Transverse colon (tissue), 4 donors: ENCODE measurements at regions not wholly inside any gene's neighbourhood (a gene's known extent, or its start where the extent isn't known, plus 50 kb on each side); places are given as distances from the start of the nearest gene placed in this dataset.

Source experiments
- DNase-seq: peaks from one replicate; pipeline ENCODE4 v3.0.0-alpha.2; 2019
- H3K27ac ChIP-seq, 4 donors: fragments of 200-600 bp; sonication (generic); 2 replicates each; pipeline ENCODE4 v1.5.1; 2016 to 2018; ENCODE audit warnings: inconsistent platforms in 4 of 4
- H3K27me3 ChIP-seq: fragments of 200-600 bp; sonication (generic); 2 replicates; pipeline ENCODE4 v1.5.1; 2017; ENCODE audit warnings: inconsistent platforms
- H3K36me3 ChIP-seq, 4 donors: fragments of 200-600 bp; sonication (generic); 2 replicates each; pipeline ENCODE4 v1.5.1; 2017 to 2019; ENCODE audit warnings: inconsistent platforms in 4 of 4
- H3K4me1 ChIP-seq, 4 donors: fragments of 200-600 bp; sonication (generic); 2 replicates each; pipeline ENCODE4 v1.5.1; 2017 to 2020; ENCODE audit warnings: inconsistent platforms in 4 of 4
- H3K4me3 ChIP-seq, 4 donors: fragments of 200-600 bp; sonication (generic); 1 replicate in 1 of 4; 2 replicates in 3 of 4; pipeline versions ENCODE4 v1.5.1 to v1.6.1; 2017 to 2019; ENCODE audit warnings: inconsistent platforms in 4 of 4
- H3K9me3 ChIP-seq, 2 donors: fragments of 200-600 bp; sonication (generic); 2 replicates each; pipeline ENCODE4 v1.5.1; 2017 to 2019; ENCODE audit warnings: inconsistent platforms in 2 of 2
- CTCF ChIP-seq, 5 experiments: fragments of 200-600 bp in 3 of 5; fragments of 450-650 bp in 2 of 5; sonication (generic) in 3 of 5; IDR thresholded peaks; 1 replicate in 2 of 5; 2 replicates in 3 of 5; pipeline ENCODE4 v1.5.1; 2016 to 2017; ENCODE audit warnings: antibody characterized with exemption in 5 of 5, inconsistent platforms in 3 of 5, mild to moderate bottlenecking in 2 of 5, moderate library complexity in 1 of 5
- EP300 ChIP-seq: sonication (generic); formaldehyde crosslinking; IDR thresholded peaks from one replicate; pipeline ENCODE4 v1.6.1; 2017; ENCODE audit warnings: antibody characterized with exemption, low read depth
- POLR2A ChIP-seq: fragments of 450-650 bp; IDR thresholded peaks from one replicate; pipeline ENCODE4 v1.6.1; 2016; ENCODE audit warnings: antibody characterized with exemption, mild to moderate bottlenecking, moderate library complexity
- POLR2AphosphoS5 ChIP-seq, 3 donors: sonication (generic); formaldehyde crosslinking; IDR thresholded peaks; one replicate each; pipeline ENCODE4 v1.6.1; 2016; ENCODE audit warnings: antibody characterized with exemption in 3 of 3
- WGBS, 2 donors: methylation state at CpG; one replicate each; pipeline ENCODE4 v1.1.5; 2018; ENCODE audit warnings: low coverage in 1 of 2; 5-methylcytosine and 5-hydroxymethylcytosine counted together
- in situ Hi-C, 4 donors: fragments of 200-750 bp; cut with MboI; loops; one replicate each; pipeline versions ENCODE4 v1.15.0 to v1.15.1; 2017; ENCODE audit warnings: low sequenced_read_pairs in 3 of 4, low pct_ligation_motif_present in 1 of 4, low pct_unique_long_range_greater_than_20kb in 1 of 4
- intact Hi-C: fragments of 100-400 bp; cut with DNase I; formaldehyde crosslinking; loops from one replicate; pipeline ENCODE4 v1.15.1; 2023; ENCODE audit warnings: low total_unique reads

- no peaks in the 10 kb centered on the region for H3K27me3 ChIP-seq
- TF ChIP-seq POLR2AphosphoS5 (IDR thresholded peaks at IDR 0.05), result no peak
- no peak for TF ChIP-seq EP300
- TF ChIP-seq POLR2A, result no peak
- no peak for TF ChIP-seq CTCF (IDR thresholded peaks at IDR 0.05)
- H3K4me1 ChIP-seq, result no peaks in the 10 kb centered on the region
- H3K9me3 ChIP-seq, result no peaks in the 10 kb centered on the region
- no peaks in the 10 kb centered on the region for H3K36me3 ChIP-seq
- in situ Hi-C loops, result loop anchor here in 1 of 4 donors (25.0 kb wide), 1 partner anchor 136 kb away; no protein-coding TSS in a partner anchor
- H3K27ac ChIP-seq, result no peak overlapping the region
- intact Hi-C loops, result no loop called here
- DNase-seq, result no peak
- H3K4me3 ChIP-seq, result no peak overlapping the region
Observed at GRCh38 chr10:36198322-36198721, 556.2 kb upstream of the FZD8 start.

DNA sequence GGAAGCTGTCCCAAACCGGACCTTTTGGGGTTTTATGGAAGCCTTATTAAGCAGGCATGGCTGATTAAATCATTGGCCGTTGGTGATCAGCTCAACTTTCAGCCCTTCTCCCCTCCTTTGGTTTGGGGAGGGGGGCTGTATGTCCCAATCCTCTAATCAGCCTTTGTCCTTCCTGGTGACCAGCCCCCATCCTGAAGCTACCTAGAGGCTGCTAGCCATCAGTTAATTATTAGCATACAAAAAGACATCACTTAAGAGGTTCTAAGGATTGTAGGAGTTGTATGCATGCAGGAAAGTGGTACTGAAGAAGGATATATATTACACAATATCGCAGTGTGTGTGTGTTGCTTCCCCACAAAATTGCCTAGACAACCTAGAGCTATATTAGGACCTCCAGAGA is 553.3 kb upstream of the FZD8 start:
- H3K4me3 ChIP-seq, result no peak overlapping the region
- TF ChIP-seq EP300, result no peak
- no peak for TF ChIP-seq CTCF (IDR thresholded peaks at IDR 0.05)
- TF ChIP-seq POLR2AphosphoS5 (IDR thresholded peaks at IDR 0.05), result no peak
- TF ChIP-seq POLR2A, result no peak
- in situ Hi-C loops, result loop anchor here in 1 of 4 donors (25.0 kb wide), 1 partner anchor 133 kb away; no protein-coding TSS in a partner anchor
- DNase-seq, result no peak
- intact Hi-C loops, result no loop called here
- H3K36me3 ChIP-seq, result no peaks in the 10 kb centered on the region
- H3K9me3 ChIP-seq, result peaks cover 13 to 18% of the 10 kb centered on the region in 2 donors
- H3K27me3 ChIP-seq, result no peaks in the 10 kb centered on the region
- no peaks in the 10 kb centered on the region for H3K4me1 ChIP-seq
- WGBS, 2 donors, result 66 to 90% methylated on average over 2 to 3 of the region's 3 CpGs
- no peak overlapping the region for H3K27ac ChIP-seq

- no peak overlapping the region for H3K4me3 ChIP-seq
- no peaks in the 10 kb centered on the region for H3K27me3 ChIP-seq
- 71 to 81% methylated on average over 3 to 4 of the region's 4 CpGs for WGBS, 2 donors
- in situ Hi-C loops, result loop anchor here in 1 of 4 donors (25.0 kb wide), 1 partner anchor 132 kb away; no protein-coding TSS in a partner anchor
- H3K4me1 ChIP-seq, result no peaks in the 10 kb centered on the region
- intact Hi-C loops, result no loop called here
- TF ChIP-seq POLR2A, result no peak
- no peak for TF ChIP-seq POLR2AphosphoS5 (IDR thresholded peaks at IDR 0.05)
- TF ChIP-seq CTCF (IDR thresholded peaks at IDR 0.05), result no peak
- no peak for TF ChIP-seq EP300
- H3K27ac ChIP-seq, result no peak overlapping the region
- peaks cover 13 to 18% of the 10 kb centered on the region in 2 donors for H3K9me3 ChIP-seq
- no peaks in the 10 kb centered on the region for H3K36me3 ChIP-seq
- no peak for DNase-seq
Observed at GRCh38 chr10:36194276-36194675, 552.2 kb upstream of the FZD8 start.

GRCh38 chr10:36191009-36191408 is 548.9 kb upstream of the FZD8 start:
- no peaks in the 10 kb centered on the region for H3K36me3 ChIP-seq
- H3K27me3 ChIP-seq, result no peaks in the 10 kb centered on the region
- H3K27ac ChIP-seq, result no peak overlapping the region
- DNase-seq, result no peak
- TF ChIP-seq POLR2A, result no peak
- no peak for TF ChIP-seq EP300
- TF ChIP-seq POLR2AphosphoS5 (IDR thresholded peaks at IDR 0.05), result no peak
- TF ChIP-seq CTCF (IDR thresholded peaks at IDR 0.05), result no peak
- WGBS, 2 donors, result 59 to 70% methylated on average over 1 of the region's 1 CpG
- no peak overlapping the region for H3K4me3 ChIP-seq
- no peaks in the 10 kb centered on the region for H3K4me1 ChIP-seq
- in situ Hi-C loops, result loop anchor here in 1 of 4 donors (25.0 kb wide), 1 partner anchor 129 kb away; no protein-coding TSS in a partner anchor
- intact Hi-C loops, result no loop called here
- H3K9me3 ChIP-seq, result peaks cover 13 to 18% of the 10 kb centered on the region in 2 donors
